ENCODE measurements at regions not wholly inside any gene's neighbourhood (a gene's known extent, or its start where the extent isn't known, plus 50 kb on each side); places are given as distances from the start of the nearest gene placed in this dataset.

DNA sequence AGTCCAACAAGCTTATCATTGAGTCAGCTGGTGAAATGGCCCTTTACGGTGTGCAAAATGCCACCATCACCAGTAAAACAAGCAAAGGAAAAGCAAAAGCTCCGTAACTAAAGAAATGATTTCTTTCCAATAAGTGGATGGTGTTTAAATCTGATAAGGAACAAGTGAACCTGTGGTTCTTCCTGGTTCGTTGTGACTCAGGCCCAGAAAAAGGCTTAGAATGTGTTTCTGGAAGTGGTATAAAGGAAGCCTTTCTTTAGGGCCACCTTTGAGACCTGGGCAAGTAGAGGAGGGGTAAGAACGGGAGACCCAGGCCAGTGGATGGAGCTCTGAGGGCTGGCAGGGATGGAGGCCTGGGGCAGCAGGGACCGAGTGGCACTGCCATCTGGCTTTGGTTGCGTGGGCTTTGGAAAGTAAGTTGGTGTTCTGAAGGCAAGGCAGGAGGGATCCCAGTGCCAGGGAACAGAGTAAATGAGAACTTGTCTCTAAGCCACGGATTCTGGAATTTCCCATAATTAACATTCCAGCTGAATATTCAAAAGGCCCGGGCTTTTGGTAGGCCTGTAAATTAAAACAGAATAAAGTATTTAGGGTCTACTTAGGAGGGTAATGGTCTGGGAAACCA is 87.9 kb upstream of the LMO4 start:
- Histone ChIP-seq H3K14ac (ENCODE audit: insufficient read length) (no peak overlapping the region), H3K27me3 (replicated peaks in 1 of 4; ENCODE audit: control insufficient read depth in 3 of 4, extremely low read depth in 1 of 4, insufficient read depth in 3 of 4, low read length in 3 of 4) (no peaks in the 10 kb centered on the region), H3K79me2 (ENCODE audit: control insufficient read depth in 1 of 2, insufficient read depth in 2 of 2, low read length in 2 of 2) (no peaks in the 10 kb centered on the region), H3K18ac (ENCODE audit: extremely low read depth, low read length) (no peak overlapping the region), H3K4me3 (ENCODE audit: extremely low read depth in 1 of 4, insufficient read depth in 2 of 4, low read depth in 3 of 4, low read length in 4 of 4) (no peak overlapping the region), H3K23me2 (ENCODE audit: low read depth, low read length) (no peaks in the 10 kb centered on the region), H2BK15ac (ENCODE audit: low read length) (no peak overlapping the region), H2BK120ac (replicated peaks; ENCODE audit: low read depth, low read length) (no peak overlapping the region), H3K4me1 (replicated peaks in 1 of 4; ENCODE audit: control insufficient read depth in 3 of 4, insufficient read depth in 4 of 4, low read length in 3 of 4) (no peaks in the 10 kb centered on the region; a peak in 1 of 7 replicates), H2AFZ (ENCODE audit: low read length) (no peak overlapping the region), H2BK5ac (ENCODE audit: low read depth, low read length) (no peak overlapping the region), H3K79me1 (ENCODE audit: low read depth, low read length) (no peaks in the 10 kb centered on the region), H4K91ac (replicated peaks; ENCODE audit: insufficient read length, low read length) (no peak overlapping the region), H2AK5ac (ENCODE audit: low read depth, low read length) (no peak overlapping the region), H3K4me2 (ENCODE audit: insufficient read depth in 1 of 2, low read depth in 2 of 2, low read length in 2 of 2) (no peak overlapping the region), H4K5ac (ENCODE audit: insufficient read length, low read depth, low read length) (no peak overlapping the region), H3K9ac (replicated peaks in 1 of 4; ENCODE audit: extremely low read depth in 1 of 4, low read depth in 3 of 4, low read length in 3 of 4) (no peak overlapping the region), H3K23ac (ENCODE audit: insufficient read length) (no peak overlapping the region), H4K8ac (ENCODE audit: extremely low read depth, insufficient read depth, low read length) (0 out of 2 replicates have a peak overlapping the region, but pooled peaks have one; percentile 20), H2BK20ac (ENCODE audit: low read length) (no peak overlapping the region), H2BK12ac (ENCODE audit: low read depth, low read length) (no peak overlapping the region), H3K4ac (replicated peaks; ENCODE audit: insufficient read length, low read depth, low read length) (no peak overlapping the region), H4K20me1 (replicated peaks in 1 of 2; ENCODE audit: control insufficient read depth in 1 of 2, insufficient read depth in 2 of 2, low read length in 2 of 2) (no peaks in the 10 kb centered on the region), H3K36me3 (ENCODE audit: control insufficient read depth in 2 of 4, insufficient read depth in 4 of 4, low read length in 3 of 4) (no peaks in the 10 kb centered on the region), H3K9me3 (ENCODE audit: insufficient read depth in 2 of 2, low read depth in 1 of 2, low read length in 1 of 2) (no peaks in the 10 kb centered on the region), H3K56ac (replicated peaks; ENCODE audit: insufficient read length, low read depth, low read length) (no peak overlapping the region), H3K27ac (ENCODE audit: low read depth, low read length) (no peak overlapping the region)
- ChIA-PET POLR2A (ENCODE audit: partially characterized antibody) (no interaction called here), CTCF (ENCODE audit: partially characterized antibody) (interaction anchor here (0.7 to 1.1 kb wide), 4 partner anchors 11 to 822 kb away, joined by 3 read pairs; no protein-coding TSS in a partner anchor)
- no peak for DNase-seq (ENCODE audit: low read depth in 1 of 2, low spot score in 2 of 2)
- FAIRE-seq: no peak
- 89% methylated on average over 8 of the region's 8 CpGs; no CpG with 5 or more reads in 1 of the 2 experiments for WGBS, 2 experiments (ENCODE audit: extremely low coverage in 1 of 2, insufficient coverage in 1 of 2, insufficient read length in 1 of 2, insufficient replicate concordance in 2 of 2, low coverage in 1 of 2, low lambda C conversion rate in 2 of 2, missing lambda C conversion rate in 1 of 2)
- TF ChIP-seq SP2 (IDR thresholded peaks at IDR 0.05; ENCODE audit: low read length): no peak
- no peak for TF ChIP-seq EZH2 (IDR thresholded peaks at IDR 0.05; ENCODE audit: low read depth, low read length, severe bottlenecking)
- TF ChIP-seq BACH1 (IDR thresholded peaks at IDR 0.05; ENCODE audit: low read length): no peak
- TF ChIP-seq KDM5A (IDR thresholded peaks at IDR 0.05; ENCODE audit: low read length): no peak
- TF ChIP-seq ATF3 (IDR thresholded peaks at IDR 0.05; ENCODE audit: insufficient read depth, low read depth, low read length): no peak
- no peak for TF ChIP-seq JUND (IDR thresholded peaks at IDR 0.05; ENCODE audit: low read length)
- no peak for TF ChIP-seq ZNF274 (IDR thresholded peaks at IDR 0.05; ENCODE audit: borderline replicate concordance, extremely low read depth, low read length)
- no peak for TF ChIP-seq TAF1 (IDR thresholded peaks at IDR 0.05; ENCODE audit: low read depth, low read length)
- no peak for TF ChIP-seq HDAC2 (IDR thresholded peaks at IDR 0.05; ENCODE audit: borderline replicate concordance in 1 of 2, low read depth in 2 of 2, low read length in 2 of 2)
- no peak for TF ChIP-seq MAFK (IDR thresholded peaks at IDR 0.05; ENCODE audit: low read depth, low read length)
- TF ChIP-seq FOSL1 (IDR thresholded peaks at IDR 0.05; ENCODE audit: insufficient read depth, low read depth, low read length): no peak
- TF ChIP-seq RNF2 (IDR thresholded peaks at IDR 0.05; ENCODE audit: borderline replicate concordance, low read depth, low read length, missing control alignments, poor library complexity, severe bottlenecking): no peak
- TF ChIP-seq TAF7 (optimal IDR thresholded peaks at IDR 0.05; ENCODE audit: borderline replicate concordance, low read depth, low read length): no peak
